ENCODE measurements at regions not wholly inside any gene's neighbourhood (a gene's known extent, or its start where the extent isn't known, plus 50 kb on each side); places are given as distances from the start of the nearest gene placed in this dataset.

DNA sequence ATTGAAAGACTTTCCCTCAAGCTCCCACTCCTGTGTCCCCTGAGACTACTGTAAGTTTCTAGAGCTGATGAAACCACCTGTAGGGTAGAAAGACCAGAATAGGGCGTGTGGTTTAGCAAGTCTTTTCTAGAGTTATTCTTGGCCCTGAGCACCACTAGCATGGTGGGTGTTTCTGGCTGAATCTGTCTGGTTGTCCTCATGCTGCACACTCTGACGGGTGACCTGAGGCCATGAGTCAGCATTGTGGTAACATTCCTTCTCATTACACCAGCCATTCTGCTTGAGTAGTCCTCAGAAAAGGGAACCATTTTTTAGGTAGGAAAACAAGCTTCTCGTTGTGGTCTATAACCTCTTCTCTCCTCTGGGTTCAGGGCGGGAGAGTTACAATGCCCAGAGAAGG lies 250.3 kb downstream of the SNX13 start:
- DNase-seq (ENCODE audit: low spot score): no peak

DNA sequence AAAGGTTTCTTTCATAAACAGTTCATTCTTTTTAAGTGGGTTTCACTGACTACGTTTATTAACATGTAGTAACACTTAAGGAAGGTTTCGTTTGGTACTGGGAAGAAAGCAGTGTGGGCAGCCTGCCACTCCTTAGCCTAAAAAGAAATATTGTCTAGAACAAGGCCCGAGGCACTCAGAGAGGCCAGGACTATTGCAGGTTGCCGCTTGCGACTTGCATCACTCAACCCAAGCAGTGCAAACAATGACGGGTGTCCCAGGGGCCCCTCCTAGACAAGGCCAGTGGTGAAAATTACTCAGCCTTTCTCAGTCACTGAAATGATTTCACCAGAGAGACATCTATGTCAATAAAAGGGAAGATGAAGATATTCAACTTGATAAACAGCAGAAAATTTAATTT lies 243.9 kb downstream of the SNX13 start:
- no peak for DNase-seq (ENCODE audit: low spot score)

DNA sequence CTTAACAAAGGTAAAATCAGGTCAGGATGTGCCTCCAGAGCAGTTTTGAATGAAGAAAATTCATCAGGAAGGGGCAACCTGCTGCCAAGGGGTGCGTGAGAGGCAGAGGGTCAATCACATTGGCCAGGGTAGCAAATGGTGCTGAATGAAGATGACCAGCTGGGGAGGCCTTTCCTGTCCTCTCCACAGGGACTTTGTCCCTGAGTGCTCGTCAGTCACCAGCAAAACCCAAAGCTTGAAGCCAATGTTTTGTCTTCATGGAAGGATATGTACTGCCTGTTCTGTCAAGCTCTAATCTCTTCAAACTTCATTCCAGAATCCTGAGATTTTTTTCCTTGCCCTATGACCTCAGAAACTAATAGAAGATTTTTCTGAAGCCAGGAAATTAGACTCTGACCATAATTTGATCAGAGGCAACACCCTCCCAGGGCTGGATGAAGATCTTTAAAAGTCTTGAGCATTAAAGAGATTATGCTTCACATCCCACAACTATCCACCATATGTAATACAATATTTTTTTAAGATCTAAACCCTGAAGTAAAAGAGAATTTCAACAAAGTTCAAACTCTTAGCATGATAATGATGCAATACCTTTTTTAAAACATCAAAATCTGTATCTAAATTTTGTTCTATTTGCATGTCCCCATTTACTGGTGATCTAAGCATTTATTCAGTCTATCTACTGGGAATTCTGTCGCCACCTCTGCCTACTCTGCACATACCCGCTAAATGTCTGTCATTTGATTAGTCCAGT lies 243.0 kb downstream of the SNX13 start:
- DNase-seq (ENCODE audit: low spot score): no peak

DNA sequence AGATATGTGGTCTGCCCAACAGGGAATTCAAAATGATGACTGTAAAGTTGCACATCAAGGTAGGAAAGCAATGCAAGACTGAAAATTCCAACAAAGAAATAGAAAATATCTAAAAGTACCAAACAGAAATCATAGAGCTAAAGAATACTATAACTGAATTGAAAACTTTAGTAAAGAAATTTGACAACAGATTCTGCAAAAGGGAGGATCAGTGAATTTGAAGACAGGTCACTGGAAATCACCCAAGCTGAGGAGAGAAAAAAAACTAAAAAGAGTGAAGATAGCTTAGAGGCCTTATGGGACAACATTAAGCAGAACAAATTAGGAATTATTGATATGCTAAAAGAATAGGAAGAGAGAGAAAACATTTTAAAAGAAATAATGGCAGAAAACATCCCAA lies 240.6 kb downstream of the SNX13 start:
- DNase-seq (ENCODE audit: low spot score): no peak

DNA sequence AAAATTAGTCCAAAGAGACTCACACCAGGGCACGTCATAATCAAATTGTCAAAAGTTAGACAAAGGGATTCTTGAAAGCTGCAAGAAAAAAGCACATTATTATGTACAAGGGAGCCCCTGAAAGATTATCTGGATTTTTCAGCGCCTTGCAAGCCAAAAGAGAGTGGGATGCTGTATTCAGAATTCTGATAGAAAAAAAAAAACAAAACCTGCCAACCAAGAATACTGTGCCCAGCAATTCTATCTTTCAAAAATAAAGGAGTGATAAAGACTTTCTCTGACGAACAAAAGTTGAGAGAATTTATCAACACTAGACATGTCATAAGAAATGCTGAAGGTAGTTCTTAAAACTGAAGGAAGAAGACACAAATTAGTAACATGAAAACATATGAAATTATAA lies 240.2 kb downstream of the SNX13 start:
- DNase-seq (ENCODE audit: low spot score): no peak

DNA sequence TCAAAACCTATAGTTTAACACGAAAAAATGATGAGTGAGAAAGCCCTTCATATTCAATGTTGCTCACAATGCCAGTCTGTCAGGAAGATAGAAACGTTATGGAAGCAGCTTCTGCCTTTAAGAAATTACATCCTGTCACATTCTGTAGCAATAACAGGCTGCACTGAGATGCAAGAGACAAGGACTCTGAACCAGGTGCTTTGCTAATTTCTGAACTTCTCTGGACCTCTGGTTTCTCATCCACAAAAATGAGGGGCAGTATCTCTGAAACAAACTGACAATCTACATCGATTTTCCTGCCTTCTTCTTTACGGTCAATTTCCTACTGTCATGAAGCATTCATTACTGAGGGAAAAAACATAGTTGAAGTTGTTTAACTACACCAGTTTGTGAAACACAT lies 234.0 kb downstream of the SNX13 start:
- DNase-seq (ENCODE audit: low spot score): no peak

DNA sequence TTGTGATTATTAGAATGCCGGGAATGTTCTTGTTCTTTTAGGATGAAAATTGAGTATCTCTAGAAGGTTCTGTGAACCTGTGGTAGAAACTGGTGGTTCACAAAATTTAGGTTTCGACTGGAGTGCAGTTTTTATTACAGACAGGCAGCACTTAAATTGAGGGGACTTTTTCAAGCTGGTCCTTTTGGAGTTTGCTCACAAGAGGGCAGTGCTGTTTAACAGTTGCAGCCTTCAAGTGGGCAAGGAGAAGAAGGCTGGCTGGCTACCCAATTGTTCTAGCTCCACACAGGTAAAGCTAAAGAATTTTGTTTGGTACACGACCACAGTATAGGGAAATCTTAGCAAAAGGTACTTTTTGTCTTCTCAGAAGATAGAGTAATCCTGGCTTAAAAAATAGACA lies 233.6 kb downstream of the SNX13 start:
- DNase-seq (ENCODE audit: low spot score): peak; percentile 45

DNA sequence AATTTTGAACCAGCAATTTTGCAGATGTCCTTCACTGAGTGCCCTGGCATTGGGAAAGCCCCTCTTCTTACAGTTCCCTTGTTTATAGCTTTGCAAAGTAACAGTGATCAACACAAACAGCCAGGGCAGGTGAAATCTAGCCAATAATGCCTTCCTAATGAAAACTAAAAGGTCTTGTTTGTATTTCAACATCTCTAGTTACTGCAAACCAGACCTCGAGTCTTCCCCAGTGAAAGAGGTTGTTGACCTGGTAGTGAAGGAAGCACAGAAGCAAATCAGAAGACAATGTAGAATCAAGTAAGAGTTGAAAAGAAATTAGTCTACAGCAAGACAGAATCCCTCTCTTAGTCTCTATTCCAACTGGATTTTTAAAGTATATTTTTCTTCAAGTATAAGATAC lies 231.2 kb downstream of the SNX13 start:
- DNase-seq (ENCODE audit: low spot score): no peak

DNA sequence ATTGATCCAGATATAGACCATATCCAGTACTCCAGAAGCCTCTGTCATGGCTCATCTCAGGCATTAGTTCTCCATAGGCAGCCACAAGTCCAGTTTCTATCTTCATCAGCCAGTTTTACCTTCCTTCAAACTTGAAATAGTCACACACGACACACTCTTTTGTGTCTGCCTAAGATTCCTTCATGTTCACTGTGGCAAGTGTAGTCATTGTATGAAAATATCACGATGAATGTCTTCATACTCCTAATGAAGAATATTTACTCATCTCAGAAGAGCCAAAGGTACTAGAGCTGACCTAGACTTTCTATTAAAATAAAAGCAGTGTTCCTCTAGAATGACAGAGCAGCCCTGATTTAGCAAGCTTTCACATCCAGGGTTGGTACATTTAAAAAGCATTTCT lies 230.7 kb downstream of the SNX13 start:
- no peak for DNase-seq (ENCODE audit: low spot score)

DNA sequence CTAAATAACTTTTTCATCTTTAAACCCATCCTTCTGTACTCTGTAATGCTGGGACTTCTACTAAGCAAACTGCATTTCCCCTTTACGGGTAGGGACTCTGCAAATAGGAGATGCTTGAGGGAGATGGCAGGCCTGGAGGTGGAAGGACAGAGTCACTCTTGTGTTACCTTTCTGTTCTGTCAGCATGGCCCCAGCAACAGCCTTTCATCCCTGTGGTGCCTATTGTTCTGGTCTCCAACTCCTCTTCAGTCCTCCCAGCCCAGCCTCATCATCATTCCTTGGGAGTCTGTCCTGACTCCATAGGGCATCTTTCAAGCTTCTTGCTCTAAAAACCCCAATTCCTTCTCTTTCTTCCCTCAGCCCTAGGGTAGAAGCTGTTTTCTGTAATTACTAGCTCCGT lies 230.0 kb downstream of the SNX13 start:
- DNase-seq (ENCODE audit: low spot score): no peak

DNA sequence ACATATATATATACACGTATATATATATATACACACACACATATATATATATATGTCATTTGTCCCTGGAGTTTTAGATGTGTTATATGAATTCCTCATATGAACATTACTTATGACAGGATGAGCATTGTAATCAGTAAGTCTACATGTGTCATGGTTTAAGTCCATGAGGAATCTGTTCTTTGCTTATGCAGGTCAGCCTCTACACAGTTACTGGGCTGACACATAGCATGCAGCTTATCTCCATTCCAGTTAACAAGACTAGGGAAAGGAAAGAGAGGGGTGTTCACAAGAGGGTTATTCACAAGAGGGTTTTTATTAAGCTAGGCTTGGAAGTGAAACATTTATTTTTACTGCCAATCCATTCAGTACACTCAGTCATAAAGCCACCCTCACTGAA lies 226.7 kb downstream of the SNX13 start:
- DNase-seq (ENCODE audit: low spot score): no peak

DNA sequence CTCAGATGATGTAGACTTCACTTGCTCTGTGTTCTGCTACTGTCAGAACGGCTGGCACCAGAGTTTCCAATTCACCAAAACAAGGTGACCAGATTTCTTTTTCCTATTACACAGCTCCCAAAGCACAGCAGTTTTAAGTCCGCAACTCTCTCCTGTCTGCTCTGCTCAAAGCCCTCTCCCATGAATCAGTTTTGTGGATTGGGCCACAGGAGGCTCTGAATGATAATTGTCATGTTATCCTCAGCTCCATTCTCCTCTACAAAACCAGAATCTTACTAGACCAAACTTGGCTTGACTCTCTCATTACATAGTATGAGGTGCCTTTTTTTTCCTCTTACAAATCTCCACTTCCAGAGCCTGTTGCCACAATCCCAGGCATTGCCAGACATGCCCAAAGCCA lies 223.5 kb downstream of the SNX13 start:
- DNase-seq (ENCODE audit: low spot score): no peak

DNA sequence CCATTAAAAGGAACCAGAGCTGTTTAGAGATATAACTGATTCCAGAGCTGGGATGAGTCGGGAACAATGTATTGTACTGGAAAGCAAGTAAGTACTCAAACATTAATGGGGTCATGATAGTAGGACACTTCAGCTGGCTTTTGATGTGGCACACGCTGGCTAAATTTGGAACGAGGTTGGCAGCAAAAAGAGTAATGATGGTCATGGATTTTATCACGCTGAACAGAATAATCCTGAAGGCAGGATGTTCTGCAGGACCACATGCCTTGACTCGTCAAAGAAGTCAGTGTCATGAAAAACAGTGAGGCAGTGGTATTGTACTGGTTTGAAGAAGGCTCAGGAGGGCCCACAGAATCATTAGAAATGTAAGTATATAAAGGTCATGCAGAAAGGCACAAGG lies 220.3 kb downstream of the SNX13 start:
- DNase-seq (ENCODE audit: low spot score): no peak

DNA sequence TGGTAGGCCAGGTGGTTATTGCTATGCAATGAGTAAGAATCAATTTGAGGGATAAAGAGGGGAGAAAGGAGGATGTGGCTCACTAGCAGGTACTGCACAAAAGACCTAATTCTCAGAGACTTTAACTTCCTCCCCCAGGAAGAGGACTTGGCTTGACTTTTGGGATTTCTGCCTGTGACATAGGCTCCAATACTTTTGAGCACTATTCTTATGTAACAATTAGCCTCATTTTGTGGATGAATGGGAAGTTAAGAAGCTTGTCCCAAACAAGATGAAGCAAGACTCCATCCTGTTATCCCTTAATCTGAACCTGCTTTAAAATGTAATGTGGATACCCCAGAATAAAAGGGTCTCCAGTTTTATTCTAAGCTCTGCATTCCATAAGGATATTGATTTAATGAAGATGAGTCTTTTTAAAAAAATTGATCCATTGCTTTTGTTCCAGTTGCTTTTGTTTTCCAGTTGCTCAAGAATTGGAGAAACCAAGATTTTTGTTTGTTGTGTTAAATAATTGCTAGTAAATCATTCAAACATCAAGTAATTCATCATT lies 218.5 kb downstream of the SNX13 start:
- no peak for DNase-seq (ENCODE audit: low spot score)

DNA sequence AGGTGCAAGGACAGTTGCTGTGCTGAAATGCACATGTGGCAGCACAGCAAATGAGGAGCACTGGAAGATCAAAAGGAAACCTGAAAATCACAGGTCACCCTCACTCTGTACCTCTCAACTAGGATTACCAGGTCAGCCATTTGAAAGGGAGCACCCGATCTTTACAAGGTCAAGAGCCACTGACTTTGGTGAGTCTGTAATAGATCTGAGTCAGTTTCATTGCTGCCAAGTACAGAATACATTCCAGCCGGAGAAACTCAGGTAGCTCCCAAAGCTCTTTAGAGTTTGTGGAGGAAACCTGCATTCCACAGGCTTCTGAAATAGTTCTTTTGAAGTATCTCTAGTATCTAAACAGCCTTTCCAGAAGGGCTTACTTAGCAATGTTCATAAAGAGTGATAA lies 217.5 kb downstream of the SNX13 start:
- DNase-seq (ENCODE audit: low spot score): no peak

DNA sequence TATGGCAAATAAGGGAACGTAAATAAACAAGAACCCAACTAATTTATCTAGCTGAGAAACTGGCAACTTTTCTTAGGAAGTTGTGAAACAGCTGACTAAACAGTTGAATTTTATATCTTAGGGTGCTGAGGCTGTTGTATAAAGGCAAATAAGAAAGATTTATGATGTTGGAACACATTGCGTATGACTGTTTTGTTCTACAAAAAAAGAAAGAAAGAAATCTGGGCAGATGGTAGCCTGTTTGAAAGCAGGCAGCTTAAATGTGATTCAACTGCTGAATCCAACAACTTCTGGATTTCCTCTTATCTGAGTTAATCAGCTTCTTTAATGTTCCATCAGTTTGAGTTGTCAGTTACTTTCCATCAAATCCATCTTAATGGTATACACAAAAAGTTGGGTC lies 214.5 kb downstream of the SNX13 start:
- DNase-seq (ENCODE audit: low spot score): no peak

DNA sequence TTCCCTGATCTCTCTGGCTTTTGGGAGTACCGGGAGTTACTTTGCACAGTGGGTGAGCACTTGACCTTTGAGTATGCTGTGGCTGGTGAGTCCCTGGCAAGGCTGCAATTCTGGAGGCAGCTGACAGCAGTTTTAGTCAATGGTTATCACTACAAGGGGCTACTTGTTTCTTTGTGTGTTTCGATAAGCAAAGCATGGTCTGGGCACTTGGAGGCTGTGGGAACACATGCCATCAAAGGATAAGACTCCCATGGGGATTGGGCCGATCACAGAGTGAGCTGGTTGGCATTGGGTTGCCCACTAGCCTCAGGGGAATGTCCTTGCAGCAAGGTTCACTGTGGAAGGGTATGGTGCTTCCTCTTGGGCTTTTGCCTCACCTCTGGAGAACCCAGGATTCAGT lies 208.2 kb downstream of the SNX13 start:
- DNase-seq (ENCODE audit: low spot score): no peak
